NB4 (cell line): ENCODE measurements at regions not wholly inside any gene's neighbourhood (a gene's known extent, or its start where the extent isn't known, plus 50 kb on each side); places are given as distances from the start of the nearest gene placed in this dataset.
A peak's percentile ranks its signal among the peaks of the same experiment; 100 is the strongest.

Source experiments
- DNase-seq: peaks from one replicate; pipeline ENCODE4 v3.0.0; 2010; ENCODE audit warnings: low read depth
- H3K4me3 ChIP-seq: one replicate; pipeline ENCODE4 v1.5.1; 2011; ENCODE audit warnings: mild to moderate bottlenecking, low read depth, low read length, moderate library complexity
- CTCF ChIP-seq: IDR thresholded peaks from one replicate; pipeline ENCODE4 v1.5.1; 2012; ENCODE audit warnings: low read depth, low read length
- MAX ChIP-seq: IDR thresholded peaks from 2 replicates; pipeline ENCODE4 v1.6.1; 2011; ENCODE audit warnings: low read depth, low read length
- MYC ChIP-seq: IDR thresholded peaks from 2 replicates; pipeline ENCODE4 v1.6.1; 2011; ENCODE audit warnings: low read depth, low read length
- POLR2A ChIP-seq: IDR thresholded peaks from 2 replicates; pipeline ENCODE4 v1.6.1; 2011; ENCODE audit warnings: mild to moderate bottlenecking; ENCODE audit not compliant: insufficient read length; ENCODE audit errors: extremely low read depth

GRCh38 chr4:10275696-10276095 is 159.1 kb upstream of the WDR1 start:
- DNase-seq, result no peak
- H3K4me3 ChIP-seq, result no peak overlapping the region
- no peak for TF ChIP-seq CTCF
- no peak for TF ChIP-seq POLR2A
- TF ChIP-seq MYC, result no peak
- no peak for TF ChIP-seq MAX

- TF ChIP-seq MYC (no peak), POLR2A (no peak), CTCF (no peak), MAX (no peak)
- no peak overlapping the region for H3K4me3 ChIP-seq
- DNase-seq, result no peak
These were observed 156.4 kb upstream of the WDR1 start for GRCh38 chr4:10273030-10273429.

- no peak for DNase-seq
- H3K4me3 ChIP-seq, result no peak overlapping the region
- TF ChIP-seq MAX (no peak), POLR2A (no peak), CTCF (no peak)
These were observed 155.9 kb upstream of the WDR1 start for GRCh38 chr4:10272511-10272910.

GRCh38 chr4:10267066-10267465 is 150.5 kb upstream of the WDR1 start:
- no peak for DNase-seq
- no peak overlapping the region for H3K4me3 ChIP-seq

GRCh38 chr4:10260777-10261176 is 144.2 kb upstream of the WDR1 start:
- TF ChIP-seq CTCF (peak; percentile 5), POLR2A (no peak), MAX (no peak), MYC (no peak)
- H3K4me3 ChIP-seq, result no peak overlapping the region
- no peak for DNase-seq

More at GRCh38 chr4:10267066-10267465, 150.5 kb upstream of the WDR1 start:
- no peak for TF ChIP-seq MAX
- no peak for TF ChIP-seq CTCF

- no peak overlapping the region for H3K4me3 ChIP-seq
- no peak for TF ChIP-seq MAX
- TF ChIP-seq CTCF, result no peak
- TF ChIP-seq MYC, result no peak
- no peak for TF ChIP-seq POLR2A
- no peak for DNase-seq
These were observed 143.4 kb upstream of the WDR1 start for GRCh38 chr4:10259976-10260375.
